ENCODE measurements at regions not wholly inside any gene's neighbourhood (a gene's known extent, or its start where the extent isn't known, plus 50 kb on each side); places are given as distances from the start of the nearest gene placed in this dataset.
"Not testable (repeated sequence)": the region's sequence is repeated elsewhere in the genome, so short reads cannot be mapped to it uniquely, and the experiment has no call there.

GRCh38 chr2:19098467-19099160, 259.8 kb downstream of the OSR1 start:
- Histone ChIP-seq H3K27ac (ENCODE audit: low read depth, low read length) (no peak overlapping the region), H3K27me3 (ENCODE audit: control insufficient read depth, insufficient read depth, low read length) (no peaks in the 10 kb centered on the region), H3K4me3 (ENCODE audit: low read depth, low read length) (no peak overlapping the region), H3K9me3 (ENCODE audit: control insufficient read depth, insufficient read depth, low read length) (no peaks in the 10 kb centered on the region)
- DNase-seq (ENCODE audit: low read depth, low spot score), result no peak
- no peak for TF ChIP-seq CTCF (IDR thresholded peaks at IDR 0.05; ENCODE audit: low read depth, low read length)
- ChIA-PET CTCF (no interaction called here), POLR2A (no interaction called here)

GRCh38 chr2:19089476-19089875, 268.9 kb downstream of the OSR1 start:
- DNase-seq (ENCODE audit: low read depth, low spot score); H3K4me3 ChIP-seq (ENCODE audit: low read depth, low read length); POLR2A ChIA-PET; H3K9me3 ChIP-seq (ENCODE audit: control insufficient read depth, insufficient read depth, low read length); H3K27me3 ChIP-seq (ENCODE audit: control insufficient read depth, insufficient read depth, low read length); CTCF ChIA-PET; H3K27ac ChIP-seq (ENCODE audit: low read depth, low read length): not testable (repeated sequence)

- ChIA-PET CTCF (no interaction called here), POLR2A (no interaction called here)
- Histone ChIP-seq H3K27ac (ENCODE audit: low read depth, low read length) (no peak overlapping the region), H3K4me3 (ENCODE audit: low read depth, low read length) (no peak overlapping the region), H3K27me3 (ENCODE audit: control insufficient read depth, insufficient read depth, low read length) (no peaks in the 10 kb centered on the region), H3K9me3 (ENCODE audit: control insufficient read depth, insufficient read depth, low read length) (no peaks in the 10 kb centered on the region)
- TF ChIP-seq CTCF (IDR thresholded peaks at IDR 0.05; ENCODE audit: low read depth, low read length), result no peak
- DNase-seq (ENCODE audit: low read depth, low spot score), result no peak
Observed at GRCh38 chr2:19086231-19086651, 272.2 kb downstream of the OSR1 start.

- no peak for DNase-seq (ENCODE audit: low read depth, low spot score)
- no peaks in the 10 kb centered on the region for H3K27me3 ChIP-seq (ENCODE audit: control insufficient read depth, insufficient read depth, low read length)
- no peak overlapping the region for H3K4me3 ChIP-seq (ENCODE audit: low read depth, low read length)
- no peak for TF ChIP-seq CTCF (IDR thresholded peaks at IDR 0.05; ENCODE audit: low read depth, low read length)
- ChIA-PET POLR2A (no interaction called here), CTCF (no interaction called here)
- no peaks in the 10 kb centered on the region for H3K9me3 ChIP-seq (ENCODE audit: control insufficient read depth, insufficient read depth, low read length)
- H3K27ac ChIP-seq (ENCODE audit: low read depth, low read length), result no peak overlapping the region
Observed at GRCh38 chr2:19078709-19079108, 279.7 kb downstream of the OSR1 start.

- no peaks in the 10 kb centered on the region for H3K27me3 ChIP-seq (ENCODE audit: control insufficient read depth, insufficient read depth, low read length)
- TF ChIP-seq CTCF (IDR thresholded peaks at IDR 0.05; ENCODE audit: low read depth, low read length), result no peak
- ChIA-PET CTCF (no interaction called here), POLR2A (interaction anchor here (0.7 kb wide), 1 partner anchor 57 kb away, joined by 3 read pairs; no protein-coding TSS in a partner anchor)
- H3K27ac ChIP-seq (ENCODE audit: low read depth, low read length), result no peak overlapping the region
- DNase-seq (ENCODE audit: low read depth, low spot score), result no peak
- H3K4me3 ChIP-seq (ENCODE audit: low read depth, low read length), result no peak overlapping the region
- no peaks in the 10 kb centered on the region for H3K9me3 ChIP-seq (ENCODE audit: control insufficient read depth, insufficient read depth, low read length)
Observed at GRCh38 chr2:19073522-19073921, 284.9 kb downstream of the OSR1 start.
